A549 (cell line): ENCODE measurements at regions not wholly inside any gene's neighbourhood (a gene's known extent, or its start where the extent isn't known, plus 50 kb on each side); places are given as distances from the start of the nearest gene placed in this dataset.

ENCODE experiments used
- CBX2 ChIP-seq: fragments of 200-600 bp; sonication (generic); IDR thresholded peaks from 2 replicates; pipeline ENCODE4 v1.6.1; 2016; ENCODE audit warnings: low read depth, mild to moderate bottlenecking, borderline replicate concordance
- CHD2 ChIP-seq: fragments of 150-350 bp; IDR thresholded peaks from 2 replicates; pipeline ENCODE4 v1.6.1; 2014; ENCODE audit warnings: low read length; ENCODE audit not compliant: partially characterized antibody
- ESRRA ChIP-seq: fragments of 150-350 bp; IDR thresholded peaks from 2 replicates; pipeline ENCODE4 v1.6.1; 2014; ENCODE audit warnings: mild to moderate bottlenecking, low read length, borderline replicate concordance
- HEYL ChIP-seq: fragments of 250-450 bp; sonication (Bioruptor Pico); IDR thresholded peaks from 2 replicates; pipeline ENCODE4 v1.8.0; 2021; ENCODE audit warnings: mild to moderate bottlenecking, moderate library complexity
- NFE2L2 ChIP-seq: fragments of 150-350 bp; conservative IDR thresholded peaks from 2 replicates; pipeline ENCODE4 v1.6.1; 2014; ENCODE audit warnings: low read length
- POLR2A ChIP-seq: IDR thresholded peaks from 2 replicates; pipeline ENCODE4 v1.6.1; 2012; ENCODE audit warnings: mild to moderate bottlenecking, low read length
- RFX5 ChIP-seq: fragments of 450-650 bp; IDR thresholded peaks from 2 replicates; pipeline ENCODE4 v1.7.1; 2014; ENCODE audit warnings: antibody characterized with exemption, mild to moderate bottlenecking, moderate library complexity
- TF ChIP-seq, protein P1 (sequence below): fragments of 450-650 bp; IDR thresholded peaks from 2 replicates; pipeline ENCODE4 v1.6.1; 2014; ENCODE audit warnings: antibody characterized with exemption
- TF ChIP-seq, protein P2 (sequence below): fragments of >200 bp; sonication (Bioruptor Twin); formaldehyde crosslinking; IDR thresholded peaks from 3 replicates; pipeline ENCODE4 v1.5.1; 2016
- TF ChIP-seq, protein P3 (sequence below): IDR thresholded peaks from 2 replicates; pipeline ENCODE4 v1.6.1; 2012
- TF ChIP-seq, protein P4 (sequence below): IDR thresholded peaks from 2 replicates; pipeline ENCODE4 v1.6.1; 2012; ENCODE audit warnings: low read depth, borderline replicate concordance
- TF ChIP-seq, protein P5 (sequence below): fragments of 200-600 bp; sonication (generic); IDR thresholded peaks from 2 replicates; pipeline ENCODE4 v1.6.1; 2016; ENCODE audit warnings: antibody characterized with exemption, mild to moderate bottlenecking, moderate library complexity

DNA sequence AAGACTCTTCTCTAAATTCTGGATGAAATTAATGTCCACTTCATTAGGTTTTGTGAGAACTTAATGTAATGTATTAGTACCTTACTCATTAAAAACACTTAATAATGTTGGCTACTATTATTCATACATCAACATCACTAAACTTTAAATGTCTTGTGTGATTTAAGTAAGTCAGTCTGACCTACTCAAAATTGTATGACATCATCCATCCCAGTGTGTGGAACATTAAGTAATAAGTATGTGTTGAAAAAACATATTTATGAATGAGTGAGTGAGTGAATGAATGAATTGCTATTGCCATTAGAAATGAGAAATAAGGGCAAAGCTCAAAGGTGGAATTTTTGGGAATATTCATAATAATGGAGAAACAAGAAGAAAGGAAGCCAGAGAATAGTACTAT lies 285.8 kb downstream of the HTR1B start:
- no peak for TF ChIP-seq POLR2A
- TF ChIP-seq, protein P1, sequence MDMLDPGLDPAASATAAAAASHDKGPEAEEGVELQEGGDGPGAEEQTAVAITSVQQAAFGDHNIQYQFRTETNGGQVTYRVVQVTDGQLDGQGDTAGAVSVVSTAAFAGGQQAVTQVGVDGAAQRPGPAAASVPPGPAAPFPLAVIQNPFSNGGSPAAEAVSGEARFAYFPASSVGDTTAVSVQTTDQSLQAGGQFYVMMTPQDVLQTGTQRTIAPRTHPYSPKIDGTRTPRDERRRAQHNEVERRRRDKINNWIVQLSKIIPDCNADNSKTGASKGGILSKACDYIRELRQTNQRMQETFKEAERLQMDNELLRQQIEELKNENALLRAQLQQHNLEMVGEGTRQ, result no peak
- no peak for TF ChIP-seq NFE2L2
- TF ChIP-seq, protein P2, sequence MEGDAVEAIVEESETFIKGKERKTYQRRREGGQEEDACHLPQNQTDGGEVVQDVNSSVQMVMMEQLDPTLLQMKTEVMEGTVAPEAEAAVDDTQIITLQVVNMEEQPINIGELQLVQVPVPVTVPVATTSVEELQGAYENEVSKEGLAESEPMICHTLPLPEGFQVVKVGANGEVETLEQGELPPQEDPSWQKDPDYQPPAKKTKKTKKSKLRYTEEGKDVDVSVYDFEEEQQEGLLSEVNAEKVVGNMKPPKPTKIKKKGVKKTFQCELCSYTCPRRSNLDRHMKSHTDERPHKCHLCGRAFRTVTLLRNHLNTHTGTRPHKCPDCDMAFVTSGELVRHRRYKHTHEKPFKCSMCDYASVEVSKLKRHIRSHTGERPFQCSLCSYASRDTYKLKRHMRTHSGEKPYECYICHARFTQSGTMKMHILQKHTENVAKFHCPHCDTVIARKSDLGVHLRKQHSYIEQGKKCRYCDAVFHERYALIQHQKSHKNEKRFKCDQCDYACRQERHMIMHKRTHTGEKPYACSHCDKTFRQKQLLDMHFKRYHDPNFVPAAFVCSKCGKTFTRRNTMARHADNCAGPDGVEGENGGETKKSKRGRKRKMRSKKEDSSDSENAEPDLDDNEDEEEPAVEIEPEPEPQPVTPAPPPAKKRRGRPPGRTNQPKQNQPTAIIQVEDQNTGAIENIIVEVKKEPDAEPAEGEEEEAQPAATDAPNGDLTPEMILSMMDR, result no peak
- TF ChIP-seq, protein P3, sequence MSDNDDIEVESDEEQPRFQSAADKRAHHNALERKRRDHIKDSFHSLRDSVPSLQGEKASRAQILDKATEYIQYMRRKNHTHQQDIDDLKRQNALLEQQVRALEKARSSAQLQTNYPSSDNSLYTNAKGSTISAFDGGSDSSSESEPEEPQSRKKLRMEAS, result no peak
- TF ChIP-seq, protein P4, sequence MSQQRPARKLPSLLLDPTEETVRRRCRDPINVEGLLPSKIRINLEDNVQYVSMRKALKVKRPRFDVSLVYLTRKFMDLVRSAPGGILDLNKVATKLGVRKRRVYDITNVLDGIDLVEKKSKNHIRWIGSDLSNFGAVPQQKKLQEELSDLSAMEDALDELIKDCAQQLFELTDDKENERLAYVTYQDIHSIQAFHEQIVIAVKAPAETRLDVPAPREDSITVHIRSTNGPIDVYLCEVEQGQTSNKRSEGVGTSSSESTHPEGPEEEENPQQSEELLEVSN, result no peak
- TF ChIP-seq CHD2, result no peak
- TF ChIP-seq, protein P5, sequence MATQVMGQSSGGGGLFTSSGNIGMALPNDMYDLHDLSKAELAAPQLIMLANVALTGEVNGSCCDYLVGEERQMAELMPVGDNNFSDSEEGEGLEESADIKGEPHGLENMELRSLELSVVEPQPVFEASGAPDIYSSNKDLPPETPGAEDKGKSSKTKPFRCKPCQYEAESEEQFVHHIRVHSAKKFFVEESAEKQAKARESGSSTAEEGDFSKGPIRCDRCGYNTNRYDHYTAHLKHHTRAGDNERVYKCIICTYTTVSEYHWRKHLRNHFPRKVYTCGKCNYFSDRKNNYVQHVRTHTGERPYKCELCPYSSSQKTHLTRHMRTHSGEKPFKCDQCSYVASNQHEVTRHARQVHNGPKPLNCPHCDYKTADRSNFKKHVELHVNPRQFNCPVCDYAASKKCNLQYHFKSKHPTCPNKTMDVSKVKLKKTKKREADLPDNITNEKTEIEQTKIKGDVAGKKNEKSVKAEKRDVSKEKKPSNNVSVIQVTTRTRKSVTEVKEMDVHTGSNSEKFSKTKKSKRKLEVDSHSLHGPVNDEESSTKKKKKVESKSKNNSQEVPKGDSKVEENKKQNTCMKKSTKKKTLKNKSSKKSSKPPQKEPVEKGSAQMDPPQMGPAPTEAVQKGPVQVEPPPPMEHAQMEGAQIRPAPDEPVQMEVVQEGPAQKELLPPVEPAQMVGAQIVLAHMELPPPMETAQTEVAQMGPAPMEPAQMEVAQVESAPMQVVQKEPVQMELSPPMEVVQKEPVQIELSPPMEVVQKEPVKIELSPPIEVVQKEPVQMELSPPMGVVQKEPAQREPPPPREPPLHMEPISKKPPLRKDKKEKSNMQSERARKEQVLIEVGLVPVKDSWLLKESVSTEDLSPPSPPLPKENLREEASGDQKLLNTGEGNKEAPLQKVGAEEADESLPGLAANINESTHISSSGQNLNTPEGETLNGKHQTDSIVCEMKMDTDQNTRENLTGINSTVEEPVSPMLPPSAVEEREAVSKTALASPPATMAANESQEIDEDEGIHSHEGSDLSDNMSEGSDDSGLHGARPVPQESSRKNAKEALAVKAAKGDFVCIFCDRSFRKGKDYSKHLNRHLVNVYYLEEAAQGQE, result no peak
- TF ChIP-seq ESRRA, result no peak
- TF ChIP-seq CBX2, result no peak
- no peak for TF ChIP-seq HEYL
- no peak for TF ChIP-seq RFX5
